Activated T-helper 1 cell treated with anti-CD3 and anti-CD28 coated beads, Interleukin-12 subunit alpha, Interleukin-12 subunit beta, Interleukin-2, Interleukin-4 antibody, amounts not matched to agents 30 ng/mL and 10 ng/mL and 1 ng/mL, durations not matched to agents 14 hours and 24 hours and 36 hours (primary cell): ENCODE measurements at regions not wholly inside any gene's neighbourhood (a gene's known extent, or its start where the extent isn't known, plus 50 kb on each side); places are given as distances from the start of the nearest gene placed in this dataset.
A peak's percentile ranks its signal among the peaks of the same experiment; 100 is the strongest.

Experiments
- DNase-seq: peaks from one replicate; pipeline ENCODE4 v3.0.0; 2021; ENCODE audit warnings: low spot score
- H3K27ac Mint-ChIP-seq: one replicate; pipeline ENCODE4 v1.8.0; 2021; ENCODE audit warnings: mild to moderate bottlenecking, mixed read lengths
- H3K27me3 Mint-ChIP-seq: one replicate; pipeline ENCODE4 v1.8.0; 2022; ENCODE audit warnings: mild to moderate bottlenecking, moderate library complexity, mixed read lengths; ENCODE audit not compliant: insufficient read depth
- H3K36me3 Mint-ChIP-seq: one replicate; pipeline ENCODE4 v1.8.0; 2021; ENCODE audit warnings: low read depth, mixed read lengths
- H3K4me1 Mint-ChIP-seq: one replicate; pipeline ENCODE4 v1.8.0; 2021; ENCODE audit warnings: low read depth, mixed read lengths
- H3K4me3 Mint-ChIP-seq: one replicate; pipeline ENCODE4 v1.8.0; 2021; ENCODE audit warnings: mild to moderate bottlenecking, moderate library complexity, mixed read lengths
- H3K9me3 Mint-ChIP-seq: one replicate; pipeline ENCODE4 v1.8.0; 2021; ENCODE audit warnings: mixed read lengths
- intact Hi-C: fragments of 100-400 bp; cut with micrococcal nuclease; formaldehyde crosslinking; loops from one replicate; pipeline ENCODE4 v1.15.1; 2024

- Mint-ChIP-seq H3K27ac (peak overlapping the region; percentile 36), H3K9me3 (no peaks in the 10 kb centered on the region), H3K36me3 (no peaks in the 10 kb centered on the region), H3K4me1 (peaks cover 51% of the 10 kb centered on the region), H3K27me3 (no peaks in the 10 kb centered on the region), H3K4me3 (no peak overlapping the region)
- DNase-seq = no peak
- intact Hi-C loops = no loop called here
These were observed 84.5 kb upstream of the LCLAT1 start for GRCh38 chr2:30362468-30363081.

GRCh38 chr2:30363406-30363805 lies 83.6 kb upstream of the LCLAT1 start:
- DNase-seq = no peak
- H3K4me1 Mint-ChIP-seq = peaks cover 51% of the 10 kb centered on the region

GRCh38 chr2:30365201-30365600 lies 81.8 kb upstream of the LCLAT1 start:
- no peak for DNase-seq
- H3K4me1 Mint-ChIP-seq = peaks cover 45% of the 10 kb centered on the region

More at GRCh38 chr2:30363406-30363805, 83.6 kb upstream of the LCLAT1 start:
- intact Hi-C loops = no loop called here
- no peaks in the 10 kb centered on the region for H3K36me3 Mint-ChIP-seq
- H3K27me3 Mint-ChIP-seq = no peaks in the 10 kb centered on the region
- no peak overlapping the region for H3K4me3 Mint-ChIP-seq
- no peak overlapping the region for H3K27ac Mint-ChIP-seq
- no peaks in the 10 kb centered on the region for H3K9me3 Mint-ChIP-seq

GRCh38 chr2:30366199-30366691 lies 80.8 kb upstream of the LCLAT1 start:
- peak; percentile 4 for DNase-seq
- peak overlapping the region; percentile 8 for H3K4me3 Mint-ChIP-seq
- no peaks in the 10 kb centered on the region for H3K36me3 Mint-ChIP-seq
- no peaks in the 10 kb centered on the region for H3K9me3 Mint-ChIP-seq
- no peaks in the 10 kb centered on the region for H3K27me3 Mint-ChIP-seq
- H3K4me1 Mint-ChIP-seq = peaks cover 49% of the 10 kb centered on the region
- H3K27ac Mint-ChIP-seq = peak overlapping the region; percentile 54
- intact Hi-C loops = loop anchor here (1.0 kb wide), 1 partner anchor 29 kb away; no protein-coding TSS in a partner anchor

More at GRCh38 chr2:30365201-30365600, 81.8 kb upstream of the LCLAT1 start:
- H3K36me3 Mint-ChIP-seq = no peaks in the 10 kb centered on the region
- H3K9me3 Mint-ChIP-seq = no peaks in the 10 kb centered on the region
- H3K27ac Mint-ChIP-seq = no peak overlapping the region
- no peaks in the 10 kb centered on the region for H3K27me3 Mint-ChIP-seq
- intact Hi-C loops = no loop called here
- H3K4me3 Mint-ChIP-seq = no peak overlapping the region

- intact Hi-C loops = no loop called here
- no peak for DNase-seq
- Mint-ChIP-seq H3K4me1 (peaks cover 48% of the 10 kb centered on the region), H3K27me3 (no peaks in the 10 kb centered on the region), H3K4me3 (no peak overlapping the region), H3K36me3 (no peaks in the 10 kb centered on the region), H3K9me3 (no peaks in the 10 kb centered on the region), H3K27ac (no peak overlapping the region)
These were observed 79.6 kb upstream of the LCLAT1 start for GRCh38 chr2:30367232-30368070.

- Mint-ChIP-seq H3K4me1 (peaks cover 45% of the 10 kb centered on the region), H3K4me3 (no peak overlapping the region), H3K36me3 (no peaks in the 10 kb centered on the region), H3K9me3 (no peaks in the 10 kb centered on the region), H3K27ac (no peak overlapping the region), H3K27me3 (no peaks in the 10 kb centered on the region)
- no peak for DNase-seq
- intact Hi-C loops = no loop called here
These were observed 78.8 kb upstream of the LCLAT1 start for GRCh38 chr2:30368258-30368657.

GRCh38 chr2:30371028-30371689 lies 75.9 kb upstream of the LCLAT1 start:
- Mint-ChIP-seq H3K27ac (peak overlapping the region; percentile 66), H3K36me3 (no peaks in the 10 kb centered on the region), H3K27me3 (no peaks in the 10 kb centered on the region), H3K4me1 (peaks cover 44% of the 10 kb centered on the region), H3K4me3 (no peak overlapping the region), H3K9me3 (no peaks in the 10 kb centered on the region)
- intact Hi-C loops = loop anchor here (5.0 kb wide), 2 partner anchors 36 to 101 kb away; no protein-coding TSS in a partner anchor
- DNase-seq = no peak

- no peaks in the 10 kb centered on the region for H3K9me3 Mint-ChIP-seq
- H3K4me3 Mint-ChIP-seq = no peak overlapping the region
- H3K27ac Mint-ChIP-seq = peak overlapping the region; percentile 66
- no peaks in the 10 kb centered on the region for H3K27me3 Mint-ChIP-seq
- no peaks in the 10 kb centered on the region for H3K36me3 Mint-ChIP-seq
- DNase-seq = no peak
- peaks cover 37% of the 10 kb centered on the region for H3K4me1 Mint-ChIP-seq
- intact Hi-C loops = loop anchor here (1.0 to 5.0 kb wide), 4 partner anchors 35 to 100 kb away; no protein-coding TSS in a partner anchor
These were observed 75.2 kb upstream of the LCLAT1 start for GRCh38 chr2:30371772-30372373.

GRCh38 chr2:30372826-30373225 lies 74.2 kb upstream of the LCLAT1 start:
- H3K4me1 Mint-ChIP-seq = peaks cover 35% of the 10 kb centered on the region
- H3K27me3 Mint-ChIP-seq = no peaks in the 10 kb centered on the region
- DNase-seq = no peak
- no peaks in the 10 kb centered on the region for H3K9me3 Mint-ChIP-seq
- intact Hi-C loops = loop anchor here (1.0 to 5.0 kb wide), 4 partner anchors 34 to 99 kb away; no protein-coding TSS in a partner anchor
- H3K36me3 Mint-ChIP-seq = no peaks in the 10 kb centered on the region
- no peak overlapping the region for H3K27ac Mint-ChIP-seq
- no peak overlapping the region for H3K4me3 Mint-ChIP-seq

GRCh38 chr2:30373881-30374302 lies 73.2 kb upstream of the LCLAT1 start:
- Mint-ChIP-seq H3K4me3 (no peak overlapping the region), H3K36me3 (no peaks in the 10 kb centered on the region), H3K4me1 (peaks cover 35% of the 10 kb centered on the region), H3K27me3 (no peaks in the 10 kb centered on the region), H3K27ac (peak overlapping the region; percentile 49), H3K9me3 (no peaks in the 10 kb centered on the region)
- intact Hi-C loops = loop anchor here (5.0 kb wide), 2 partner anchors 33 to 98 kb away; no protein-coding TSS in a partner anchor
- no peak for DNase-seq

- intact Hi-C loops = loop anchor here (5.0 kb wide), 2 partner anchors 33 to 98 kb away; no protein-coding TSS in a partner anchor
- Mint-ChIP-seq H3K9me3 (no peaks in the 10 kb centered on the region), H3K27ac (peak overlapping the region; percentile 49), H3K4me1 (peaks cover 35% of the 10 kb centered on the region), H3K36me3 (no peaks in the 10 kb centered on the region), H3K4me3 (no peak overlapping the region), H3K27me3 (no peaks in the 10 kb centered on the region)
- no peak for DNase-seq
These were observed 72.7 kb upstream of the LCLAT1 start for GRCh38 chr2:30374380-30374779.

- Mint-ChIP-seq H3K4me3 (no peak overlapping the region), H3K27me3 (no peaks in the 10 kb centered on the region), H3K27ac (no peak overlapping the region), H3K4me1 (peaks cover 30% of the 10 kb centered on the region), H3K9me3 (no peaks in the 10 kb centered on the region), H3K36me3 (no peaks in the 10 kb centered on the region)
- no peak for DNase-seq
- intact Hi-C loops = no loop called here
These were observed 71.1 kb upstream of the LCLAT1 start for GRCh38 chr2:30375915-30376314.
